K562 (cell line): ENCODE measurements at regions not wholly inside any gene's neighbourhood (a gene's known extent, or its start where the extent isn't known, plus 50 kb on each side); places are given as distances from the start of the nearest gene placed in this dataset.
A peak's percentile ranks its signal among the peaks of the same experiment; 100 is the strongest.

Experiments used
- ATAC-seq: fragments of 200-7000 bp; cut with Tn5 transposase; 3 replicates; pipeline ENCODE4 v1.9.1; 2020; ENCODE audit warnings: moderate library complexity
- BruUV-seq: library from RNA; stranded (reverse); fragments of 400-500 nt; replicated peaks from 2 replicates; lab custom pipeline; 2021; lab: Mats Ljungman, UMichigan
- CTCF ChIA-PET: fragments of 300-600 bp; formaldehyde crosslinking; extraction: SDS; loops from one replicate; lab custom pipeline; 2021; ENCODE audit warnings: low intra/inter-chr PET ratio; lab: Yijun Ruan, JAX
- POLR2A ChIA-PET: fragments of 300-600, 350-650 bp; sonication (Branson Sonifier 250); formaldehyde crosslinking; extraction: SDS; loops from one replicate; lab custom pipeline; 2021; ENCODE audit warnings: antibody characterized with exemption, inconsistent platforms; lab: Yijun Ruan, JAX
- DNase-seq, 4 experiments: peaks; one replicate each; pipeline versions ENCODE4 v3.0.0 to v3.0.0-alpha.2; 2011 to 2018; ENCODE audit warnings: low spot score in 3 of 4, mixed read lengths in 3 of 4; ENCODE audit errors: extremely low read depth in 1 of 4
- FAIRE-seq: peaks from 2 replicates; lab custom pipeline; 2011; peaks lifted over from hg19 to GRCh38; lab: Jason Lieb, UNC
- H2AFZ ChIP-seq: 2 replicates; pipeline ENCODE4 v1.6.0; 2011; ENCODE audit warnings: low read depth, low read length, control low read depth, inconsistent platforms
- H3K27ac ChIP-seq: fragments of 200-600 bp; 3 replicates; pipeline ENCODE4 v1.8.0; 2011; ENCODE audit warnings: low read depth, mild to moderate bottlenecking, control low read depth, inconsistent platforms, low read length, moderate library complexity, mixed read lengths; ENCODE audit errors: extremely low read depth
- H3K27me3 ChIP-seq, 2 experiments: fragments of 300-600 bp in 1 of 2; 2 replicates in 1 of 2; 3 replicates in 1 of 2; pipeline versions ENCODE4 v1.6.0 to v1.8.0; 2011; ENCODE audit warnings: inconsistent platforms in 2 of 2, low read length in 2 of 2, mild to moderate bottlenecking in 1 of 2, mixed read lengths in 1 of 2, moderate library complexity in 1 of 2; ENCODE audit not compliant: control insufficient read depth in 2 of 2, insufficient read depth in 2 of 2
- H3K36me3 ChIP-seq: fragments of 300-600 bp; 3 replicates; pipeline ENCODE4 v1.8.0; 2011; ENCODE audit warnings: mild to moderate bottlenecking, low read length, inconsistent platforms; ENCODE audit not compliant: control insufficient read depth, insufficient read depth
- H3K4me1 ChIP-seq, 2 experiments: fragments of 200-600 bp in 1 of 2; replicated peaks in 1 of 2; 2 replicates in 1 of 2; 3 replicates in 1 of 2; pipeline versions ENCODE4 v1.5.1 to v1.8.0; 2011; ENCODE audit warnings: inconsistent platforms in 2 of 2, low read length in 2 of 2, mild to moderate bottlenecking in 1 of 2, mixed read lengths in 1 of 2, moderate library complexity in 1 of 2; ENCODE audit not compliant: control insufficient read depth in 2 of 2, insufficient read depth in 2 of 2
- H3K4me2 ChIP-seq: 2 replicates; pipeline ENCODE4 v1.6.1; 2011; ENCODE audit warnings: low read length, control low read depth, inconsistent platforms, mixed read lengths; ENCODE audit not compliant: insufficient read depth
- H3K4me3 ChIP-seq: fragments of 200-600 bp; sonication (generic), shearing (Covaris generic); 2 replicates; pipeline ENCODE4 v1.5.1; 2016; ENCODE audit warnings: control low read depth, inconsistent platforms
- H3K79me2 ChIP-seq: fragments of 200-600 bp; 3 replicates; pipeline ENCODE4 v1.8.0; 2011; ENCODE audit warnings: low read length, inconsistent platforms; ENCODE audit not compliant: control insufficient read depth, insufficient read depth
- H3K9ac ChIP-seq, 2 experiments: 2 replicates each; pipeline versions ENCODE4 v1.6.0 to v1.6.1; 2011; ENCODE audit warnings: low read depth in 2 of 2, low read length in 2 of 2, control low read depth in 1 of 2, inconsistent platforms in 1 of 2, mild to moderate bottlenecking in 1 of 2, mixed read lengths in 1 of 2; ENCODE audit not compliant: insufficient read depth in 1 of 2
- H3K9me1 ChIP-seq: one replicate; pipeline ENCODE4 v1.6.0; 2011; ENCODE audit warnings: inconsistent platforms, mild to moderate bottlenecking, low read length, moderate library complexity; ENCODE audit not compliant: control insufficient read depth, insufficient read depth
- H3K9me3 ChIP-seq: replicated peaks from 2 replicates; pipeline ENCODE4 v1.5.1; 2011; ENCODE audit warnings: low read depth, low read length, inconsistent platforms; ENCODE audit not compliant: control insufficient read depth, insufficient read depth
- H4K20me1 ChIP-seq: replicated peaks from 2 replicates; pipeline ENCODE4 v1.6.1; 2011; ENCODE audit warnings: low read length, inconsistent platforms, mixed read lengths; ENCODE audit not compliant: control insufficient read depth, insufficient read depth
- EP400 ChIP-seq: fragments of 450-650 bp; IDR thresholded peaks from 2 replicates; pipeline ENCODE4 v1.6.1; 2017; ENCODE audit warnings: antibody characterized with exemption, mild to moderate bottlenecking, moderate library complexity
- KDM2B ChIP-seq: fragments of 250-450 bp; sonication (Bioruptor Pico); IDR thresholded peaks from 2 replicates; pipeline ENCODE4 v1.8.0; 2021; ENCODE audit warnings: mild to moderate bottlenecking, moderate library complexity
- MCM2 ChIP-seq: fragments of 450-650 bp; IDR thresholded peaks from 2 replicates; pipeline ENCODE4 v1.6.1; 2017; ENCODE audit warnings: low read depth, mild to moderate bottlenecking
- MIER1 ChIP-seq: fragments of 450-650 bp; IDR thresholded peaks from 2 replicates; pipeline ENCODE4 v1.6.1; 2016; ENCODE audit warnings: antibody characterized with exemption, mild to moderate bottlenecking, low read depth
- RAD21 ChIP-seq, 2 experiments: fragments of 250-450 bp in 1 of 2; fragments of 450-650 bp in 1 of 2; sonication (Bioruptor Pico) in 1 of 2; formaldehyde crosslinking in 1 of 2; IDR thresholded peaks in 1 of 2; conservative IDR thresholded peaks in 1 of 2; 2 replicates each; pipeline versions ENCODE4 v1.4.0 to v1.8.0; 2020 to 2022; ENCODE audit warnings: mild to moderate bottlenecking in 2 of 2, moderate library complexity in 1 of 2
- SLC30A9 ChIP-seq: fragments of 250-450 bp; sonication (Bioruptor Pico); IDR thresholded peaks from 2 replicates; pipeline ENCODE4 v1.8.0; 2022; ENCODE audit warnings: mild to moderate bottlenecking, moderate library complexity
- SP1 ChIP-seq: sonication (generic); formaldehyde crosslinking; IDR thresholded peaks from 2 replicates; pipeline ENCODE4 v1.8.1; 2022; ENCODE audit warnings: mild to moderate bottlenecking, missing genetic modification reagents
- SRSF9 ChIP-seq: fragments of 200-400 bp; formaldehyde crosslinking; IDR thresholded peaks from 2 replicates; pipeline ENCODE4 v1.6.1; 2017; ENCODE audit warnings: low read depth, low read length, borderline replicate concordance
- ZKSCAN8 ChIP-seq: fragments of 200-800 bp; sonication (Bioruptor generic); IDR thresholded peaks from 2 replicates; pipeline ENCODE4 v1.6.1; 2016; ENCODE audit warnings: missing genetic modification characterization, missing compliant biosample characterization
- WGBS: fragments of 100-300 bp; shearing (Covaris generic); methylation state at CpG from one replicate; pipeline ENCODE4 v1.1.6; 2016; ENCODE audit warnings: low coverage, mixed read lengths; ENCODE audit not compliant: insufficient coverage; ENCODE audit errors: missing lambda C conversion rate; 5-methylcytosine and 5-hydroxymethylcytosine counted together
- in situ Hi-C: fragments of 300-500 bp; cut with MboI; formaldehyde crosslinking; loops from 4 replicates; pipeline ENCODE4 v1.15.0; 2018; ENCODE audit warnings: inconsistent platforms, mixed read lengths
- intact Hi-C: fragments of 100-400 bp; cut with micrococcal nuclease; formaldehyde crosslinking; loops from 2 replicates; pipeline ENCODE4 v1.14.2; 2022
- TF ChIP-seq, protein P1 (sequence below): sonication (generic); formaldehyde crosslinking; IDR thresholded peaks from 2 replicates; pipeline ENCODE4 v1.9.0; 2022; ENCODE audit warnings: mild to moderate bottlenecking, missing genetic modification reagents
- TF ChIP-seq, protein P2 (sequence below): fragments of 250-450 bp; sonication (Bioruptor Pico); IDR thresholded peaks from 2 replicates; pipeline ENCODE4 v1.5.0; 2021; ENCODE audit warnings: mild to moderate bottlenecking, moderate library complexity

DNA sequence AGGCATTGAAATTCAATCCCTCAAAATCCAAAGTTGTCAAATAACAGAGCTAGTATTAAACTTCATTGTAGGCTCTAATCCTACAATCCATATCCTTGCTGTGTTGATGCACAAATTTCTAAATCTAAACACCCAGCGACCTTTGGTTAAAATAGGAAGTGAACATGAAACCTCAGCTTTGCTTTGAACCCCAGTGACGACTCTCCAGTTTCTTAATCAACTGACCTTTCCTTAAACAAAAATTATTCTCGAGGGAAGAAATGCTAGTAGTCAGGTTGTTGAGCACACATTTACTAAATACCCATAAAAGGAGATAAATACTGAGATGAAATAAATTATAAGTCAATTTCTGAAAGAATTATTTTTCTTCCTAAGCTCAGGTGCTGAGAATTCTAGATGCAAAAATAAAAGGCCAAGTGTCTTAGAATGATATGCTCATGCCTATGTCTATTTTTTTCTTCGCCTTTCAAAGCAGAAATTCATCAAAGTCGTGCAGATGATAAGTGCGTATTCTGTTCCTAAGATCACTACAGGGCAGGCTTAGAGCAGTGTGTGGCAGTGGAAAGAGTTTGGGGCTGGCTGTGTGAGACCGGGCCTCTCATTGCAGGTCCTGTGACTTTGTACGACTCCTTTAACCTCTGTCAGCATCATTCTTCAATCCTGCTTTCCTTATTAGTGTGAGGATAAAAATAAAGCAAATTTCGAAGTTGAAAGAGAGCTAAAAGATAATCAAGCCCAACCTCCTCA, 208.7 kb downstream of the PRL start:
- FAIRE-seq (no peak), DNase-seq (no peak), ATAC-seq (peak; percentile 77)
- Histone ChIP-seq H3K4me2 (no peak overlapping the region; the same call in 1 of the 2 replicates), H3K79me2 (no peaks in the 10 kb centered on the region), H3K9ac (no peak overlapping the region), H2AFZ (peak overlapping the region; percentile 47), H3K9me1 (no peaks in the 10 kb centered on the region), H4K20me1 (no peaks in the 10 kb centered on the region), H3K27ac (no peak overlapping the region), H3K4me3 (no peak overlapping the region), H3K9me3 (no peaks in the 10 kb centered on the region), H3K27me3 (no peaks in the 10 kb centered on the region), H3K36me3 (no peaks in the 10 kb centered on the region), H3K4me1 (no peaks in the 10 kb centered on the region)
- TF ChIP-seq MIER1 (no peak), SP1 (CRISPR knock-in tag) (no peak), EP400 (no peak), ZKSCAN8 (CRISPR knock-in tag) (no peak), RAD21 (CRISPR knock-in tag; conservative IDR thresholded peaks at IDR 0.05 in 1 of 2, IDR thresholded peaks at IDR 0.05 in 1 of 2) (no peak), KDM2B (CRISPR knock-in tag) (no peak), SLC30A9 (CRISPR knock-in tag) (no peak), SRSF9 (no peak), MCM2 (no peak)
- TF ChIP-seq, protein P1, sequence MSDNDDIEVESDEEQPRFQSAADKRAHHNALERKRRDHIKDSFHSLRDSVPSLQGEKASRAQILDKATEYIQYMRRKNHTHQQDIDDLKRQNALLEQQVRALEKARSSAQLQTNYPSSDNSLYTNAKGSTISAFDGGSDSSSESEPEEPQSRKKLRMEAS = no peak
- TF ChIP-seq, protein P2, sequence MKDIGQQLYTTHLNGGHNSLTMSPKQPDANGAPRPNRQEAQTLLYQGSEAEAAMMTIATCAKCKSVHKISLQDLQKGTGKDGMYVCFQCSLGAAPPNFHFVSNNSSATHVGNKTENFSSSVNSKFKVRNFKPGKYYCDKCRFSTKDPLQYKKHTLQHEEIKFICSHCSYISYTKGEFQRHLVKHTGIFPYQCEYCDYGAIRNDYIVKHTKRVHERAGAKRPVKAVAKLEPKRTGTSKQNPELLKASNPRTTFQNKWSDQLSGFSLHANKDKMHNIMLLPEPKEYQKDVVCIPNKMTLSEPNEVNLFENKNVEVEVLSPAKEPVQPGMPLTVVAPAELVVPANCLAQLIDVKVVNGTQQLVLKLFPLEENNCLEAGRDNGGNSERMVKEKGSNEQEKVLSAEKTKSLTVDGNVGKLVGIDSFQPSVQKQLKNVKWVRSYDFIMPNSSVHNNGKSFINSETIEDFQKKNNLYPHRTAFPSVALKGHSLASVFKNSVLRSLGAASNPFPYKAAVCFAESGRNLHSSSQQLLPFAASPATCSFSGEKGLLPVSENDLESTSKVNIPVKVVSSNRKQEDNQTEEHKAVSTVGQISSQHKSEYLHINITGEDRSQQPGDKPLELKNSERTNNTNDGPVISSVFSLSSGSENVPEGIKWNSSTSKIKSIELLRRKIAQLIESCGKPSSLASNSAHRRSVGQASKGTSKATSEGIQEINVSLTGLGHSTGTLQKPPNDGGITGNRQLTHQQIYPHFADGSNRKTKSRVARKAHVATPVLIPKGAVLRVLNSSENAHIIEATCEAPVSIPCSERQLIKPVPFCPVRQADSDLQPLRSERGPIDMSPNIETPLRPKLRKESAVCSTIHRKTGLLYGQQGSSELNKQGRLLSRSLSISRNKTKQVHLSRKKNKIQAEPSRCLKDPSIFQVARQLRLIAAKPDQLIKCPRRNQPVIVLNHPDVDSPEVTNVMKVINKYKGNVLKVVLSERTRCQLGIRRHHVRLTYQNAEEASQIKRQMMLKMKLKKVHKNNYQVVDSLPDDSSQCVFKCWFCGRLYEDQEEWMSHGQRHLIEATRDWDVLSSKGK = no peak
- no TSS peak for BruUV-seq
- 11% methylated on average over 9 of the region's 9 CpGs for WGBS
- in situ Hi-C loops (no loop called here), intact Hi-C loops (no loop called here)
- ChIA-PET POLR2A (interaction anchor here (0.7 kb wide), 1 partner anchor 21 kb away, joined by 3 read pairs; no protein-coding TSS in a partner anchor), CTCF (no interaction called here)
